ENCODE measurements at regions not wholly inside any gene's neighbourhood (a gene's known extent, or its start where the extent isn't known, plus 50 kb on each side); places are given as distances from the start of the nearest gene placed in this dataset.

DNA sequence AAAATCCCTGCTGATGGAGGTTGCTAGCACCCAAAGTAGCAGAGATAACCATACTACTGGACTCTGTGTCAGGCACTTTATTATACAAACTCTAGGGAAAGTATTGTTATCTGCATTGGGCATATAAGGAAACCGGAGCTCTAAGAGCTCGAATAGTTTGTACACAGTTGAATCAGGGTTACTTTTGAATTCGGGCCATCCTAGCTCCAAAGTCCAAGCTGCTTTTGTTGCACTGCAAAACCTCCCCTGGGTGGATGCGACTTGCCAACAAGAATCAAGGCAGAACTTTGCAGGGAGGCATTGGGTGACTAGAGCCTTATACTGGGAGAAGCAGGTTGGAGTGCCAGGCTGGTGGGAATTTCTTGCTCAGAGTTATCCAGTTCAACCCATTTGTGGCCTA, 435.1 kb downstream of the SPATA31D1 start:
- TF ChIP-seq, protein P1, sequence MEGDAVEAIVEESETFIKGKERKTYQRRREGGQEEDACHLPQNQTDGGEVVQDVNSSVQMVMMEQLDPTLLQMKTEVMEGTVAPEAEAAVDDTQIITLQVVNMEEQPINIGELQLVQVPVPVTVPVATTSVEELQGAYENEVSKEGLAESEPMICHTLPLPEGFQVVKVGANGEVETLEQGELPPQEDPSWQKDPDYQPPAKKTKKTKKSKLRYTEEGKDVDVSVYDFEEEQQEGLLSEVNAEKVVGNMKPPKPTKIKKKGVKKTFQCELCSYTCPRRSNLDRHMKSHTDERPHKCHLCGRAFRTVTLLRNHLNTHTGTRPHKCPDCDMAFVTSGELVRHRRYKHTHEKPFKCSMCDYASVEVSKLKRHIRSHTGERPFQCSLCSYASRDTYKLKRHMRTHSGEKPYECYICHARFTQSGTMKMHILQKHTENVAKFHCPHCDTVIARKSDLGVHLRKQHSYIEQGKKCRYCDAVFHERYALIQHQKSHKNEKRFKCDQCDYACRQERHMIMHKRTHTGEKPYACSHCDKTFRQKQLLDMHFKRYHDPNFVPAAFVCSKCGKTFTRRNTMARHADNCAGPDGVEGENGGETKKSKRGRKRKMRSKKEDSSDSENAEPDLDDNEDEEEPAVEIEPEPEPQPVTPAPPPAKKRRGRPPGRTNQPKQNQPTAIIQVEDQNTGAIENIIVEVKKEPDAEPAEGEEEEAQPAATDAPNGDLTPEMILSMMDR (IDR thresholded peaks at IDR 0.05): no peak
- no peak for TF ChIP-seq POLR2A (IDR thresholded peaks at IDR 0.05)

Measured in transverse colon (tissue), 3 donors.